ENCODE measurements at regions not wholly inside any gene's neighbourhood (a gene's known extent, or its start where the extent isn't known, plus 50 kb on each side); places are given as distances from the start of the nearest gene placed in this dataset.

DNA sequence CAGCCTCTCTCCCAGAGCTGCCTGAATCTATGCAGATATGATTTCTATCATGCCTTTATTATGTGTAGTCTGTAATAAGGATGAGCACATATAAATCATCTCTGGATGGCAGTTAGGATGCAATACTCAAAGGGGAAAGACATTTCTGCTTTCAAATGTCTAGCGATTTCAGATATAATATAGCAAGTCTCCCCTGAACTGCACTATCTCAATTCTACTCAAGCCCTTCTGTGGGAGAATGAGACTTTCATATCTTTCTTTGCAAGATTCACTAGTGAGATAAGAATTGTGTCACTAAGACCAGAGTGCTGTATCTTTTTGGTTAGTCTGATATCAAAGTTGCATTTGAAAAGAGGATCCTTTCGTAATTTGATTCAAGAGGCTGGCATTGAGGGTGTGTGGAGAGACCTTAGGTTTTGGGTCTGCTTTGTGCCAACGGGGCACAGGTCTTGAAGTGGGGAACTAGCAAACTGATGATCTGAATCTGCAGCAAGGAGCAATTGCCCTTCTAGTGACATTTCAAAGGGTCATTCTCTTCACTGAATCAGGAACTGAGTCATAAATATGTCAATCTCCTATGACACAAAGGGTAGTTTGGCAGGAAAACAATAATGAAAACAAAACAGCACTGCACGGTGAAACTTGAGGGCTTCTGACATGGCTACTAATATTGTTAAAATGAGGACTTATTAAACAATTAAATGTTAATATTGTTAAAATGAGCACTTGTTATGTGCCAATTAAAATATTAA lies 305.5 kb upstream of the CLINT1 start:
- H3K27me3 ChIP-seq (ENCODE audit: control insufficient read depth in 1 of 2, insufficient read depth in 2 of 2, low read length in 2 of 2): peaks cover 3 to 4% of the 10 kb centered on the region in 2 experiments
- no peaks in the 10 kb centered on the region for H3K36me3 Mint-ChIP-seq (ENCODE audit: low read depth)
- H3K9me3 Mint-ChIP-seq: no peaks in the 10 kb centered on the region
- ATAC-seq (ENCODE audit: poor library complexity) (no peak), DNase-seq (no peak)
- CTCF ChIA-PET: no interaction called here
- no peak overlapping the region for H3K27ac ChIP-seq (ENCODE audit: low read depth in 1 of 2, low read length in 2 of 2)
- no peak overlapping the region for H3K4me3 Mint-ChIP-seq
- intact Hi-C loops (cut with DNase I, micrococcal nuclease): no loop called here
- POLR2A ChIA-PET: no interaction called here
- no peak overlapping the region for H3K27ac Mint-ChIP-seq
- H3K4me1 ChIP-seq (ENCODE audit: insufficient read depth, low read length): no peaks in the 10 kb centered on the region
- H3K36me3 ChIP-seq (ENCODE audit: insufficient read depth, low read length): no peaks in the 10 kb centered on the region
- TF ChIP-seq, protein P1, sequence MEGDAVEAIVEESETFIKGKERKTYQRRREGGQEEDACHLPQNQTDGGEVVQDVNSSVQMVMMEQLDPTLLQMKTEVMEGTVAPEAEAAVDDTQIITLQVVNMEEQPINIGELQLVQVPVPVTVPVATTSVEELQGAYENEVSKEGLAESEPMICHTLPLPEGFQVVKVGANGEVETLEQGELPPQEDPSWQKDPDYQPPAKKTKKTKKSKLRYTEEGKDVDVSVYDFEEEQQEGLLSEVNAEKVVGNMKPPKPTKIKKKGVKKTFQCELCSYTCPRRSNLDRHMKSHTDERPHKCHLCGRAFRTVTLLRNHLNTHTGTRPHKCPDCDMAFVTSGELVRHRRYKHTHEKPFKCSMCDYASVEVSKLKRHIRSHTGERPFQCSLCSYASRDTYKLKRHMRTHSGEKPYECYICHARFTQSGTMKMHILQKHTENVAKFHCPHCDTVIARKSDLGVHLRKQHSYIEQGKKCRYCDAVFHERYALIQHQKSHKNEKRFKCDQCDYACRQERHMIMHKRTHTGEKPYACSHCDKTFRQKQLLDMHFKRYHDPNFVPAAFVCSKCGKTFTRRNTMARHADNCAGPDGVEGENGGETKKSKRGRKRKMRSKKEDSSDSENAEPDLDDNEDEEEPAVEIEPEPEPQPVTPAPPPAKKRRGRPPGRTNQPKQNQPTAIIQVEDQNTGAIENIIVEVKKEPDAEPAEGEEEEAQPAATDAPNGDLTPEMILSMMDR (IDR thresholded peaks at IDR 0.05): no peak
- no peaks in the 10 kb centered on the region for H3K9me3 ChIP-seq (ENCODE audit: control insufficient read depth in 1 of 2, insufficient read depth in 1 of 2, low read length in 2 of 2)
- H3K4me3 ChIP-seq (ENCODE audit: low read length): no peak overlapping the region
- H3K4me1 Mint-ChIP-seq (ENCODE audit: low read depth): no peaks in the 10 kb centered on the region
- peaks cover 21% of the 10 kb centered on the region for H3K27me3 Mint-ChIP-seq

DNA sequence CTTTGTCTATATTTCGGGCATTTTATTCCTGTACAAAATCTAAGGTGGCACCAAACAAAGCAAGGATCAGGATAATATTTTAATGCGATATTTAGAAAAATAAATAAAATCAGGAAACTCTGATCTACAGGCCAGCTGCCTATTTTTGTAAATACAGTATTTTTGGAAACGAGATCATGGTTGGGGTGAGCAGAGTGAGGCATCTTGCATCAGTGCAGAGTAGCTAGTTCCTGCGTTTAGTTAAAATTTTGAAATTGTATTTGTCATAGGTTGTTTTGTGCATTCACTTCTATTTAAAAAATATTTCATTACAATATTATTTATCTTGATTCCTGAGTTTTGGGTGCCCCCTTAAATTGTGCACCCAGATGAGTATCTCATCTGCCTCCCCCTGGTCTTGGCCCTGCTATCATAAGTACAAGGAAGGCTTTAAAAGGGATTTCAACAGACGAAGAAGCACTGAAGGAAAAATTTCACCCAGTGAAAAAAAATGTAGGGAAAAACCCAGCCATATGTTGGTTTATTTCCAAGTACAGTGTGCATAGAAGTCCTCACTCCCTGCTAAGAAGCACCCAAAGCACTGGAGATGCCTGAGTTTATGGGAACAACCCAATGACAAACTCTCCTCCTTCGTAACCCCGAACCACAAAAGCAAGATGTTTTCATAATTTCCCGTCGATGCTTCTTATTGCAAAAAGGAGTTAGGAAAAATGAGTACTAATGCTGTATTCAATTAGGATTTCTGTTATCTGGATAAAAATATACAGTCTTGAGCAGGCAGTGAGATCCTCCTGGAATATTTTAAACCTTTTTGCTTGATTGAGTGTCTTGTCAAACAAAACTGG lies 304.7 kb upstream of the CLINT1 start:
- H3K4me1 ChIP-seq (ENCODE audit: insufficient read depth, low read length): no peaks in the 10 kb centered on the region
- Mint-ChIP-seq H3K9me3 (no peaks in the 10 kb centered on the region), H3K27ac (no peak overlapping the region), H3K4me3 (no peak overlapping the region), H3K27me3 (peaks cover 21% of the 10 kb centered on the region), H3K4me1 (ENCODE audit: low read depth) (no peaks in the 10 kb centered on the region), H3K36me3 (ENCODE audit: low read depth) (no peaks in the 10 kb centered on the region)
- no peaks in the 10 kb centered on the region for H3K36me3 ChIP-seq (ENCODE audit: insufficient read depth, low read length)
- intact Hi-C loops (cut with DNase I, micrococcal nuclease): no loop called here
- peaks cover 3 to 4% of the 10 kb centered on the region in 2 experiments for H3K27me3 ChIP-seq (ENCODE audit: control insufficient read depth in 1 of 2, insufficient read depth in 2 of 2, low read length in 2 of 2)
- ChIA-PET CTCF (no interaction called here), POLR2A (no interaction called here)
- H3K27ac ChIP-seq (ENCODE audit: low read depth in 1 of 2, low read length in 2 of 2): no peak overlapping the region
- no peaks in the 10 kb centered on the region for H3K9me3 ChIP-seq (ENCODE audit: control insufficient read depth in 1 of 2, insufficient read depth in 1 of 2, low read length in 2 of 2)
- DNase-seq (no peak), ATAC-seq (ENCODE audit: poor library complexity) (no peak)
- TF ChIP-seq, protein P1 (IDR thresholded peaks at IDR 0.05): no peak
- H3K4me3 ChIP-seq (ENCODE audit: low read length): no peak overlapping the region

DNA sequence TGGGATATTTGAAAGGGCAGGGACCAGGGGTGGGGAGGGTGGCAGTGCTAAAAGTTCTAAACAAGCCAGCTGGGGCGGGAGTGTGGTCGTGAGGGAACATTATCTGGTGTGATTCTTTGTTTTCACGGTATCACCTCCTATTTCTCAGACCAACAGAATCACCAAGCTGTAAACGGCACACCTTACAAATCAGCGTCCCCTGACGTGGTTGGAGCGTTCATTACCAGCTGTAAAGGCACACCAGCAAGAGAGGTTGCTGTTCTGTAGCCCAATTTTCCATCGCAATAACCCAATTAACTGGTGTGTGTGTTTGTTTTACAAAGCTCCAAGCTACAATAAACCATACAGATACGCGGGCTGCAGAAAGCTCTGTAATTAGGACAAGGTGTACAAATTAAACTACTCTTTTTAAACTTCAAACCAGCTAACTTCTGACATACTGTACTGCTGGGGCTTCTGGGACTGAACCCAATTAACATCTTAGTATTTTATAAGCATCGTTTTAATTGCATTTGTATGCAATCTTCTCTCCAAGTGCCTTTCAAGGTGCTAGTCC lies 303.6 kb upstream of the CLINT1 start:
- H3K9me3 Mint-ChIP-seq: no peaks in the 10 kb centered on the region
- no peaks in the 10 kb centered on the region for H3K36me3 ChIP-seq (ENCODE audit: insufficient read depth, low read length)
- POLR2A ChIA-PET: no interaction called here
- no peaks in the 10 kb centered on the region for H3K4me1 ChIP-seq (ENCODE audit: insufficient read depth, low read length)
- H3K27ac ChIP-seq (ENCODE audit: low read depth in 1 of 2, low read length in 2 of 2): no peak overlapping the region
- no peak overlapping the region for H3K4me3 Mint-ChIP-seq
- H3K27me3 ChIP-seq (ENCODE audit: control insufficient read depth in 1 of 2, insufficient read depth in 2 of 2, low read length in 2 of 2): peaks cover 3 to 4% of the 10 kb centered on the region in 2 experiments
- intact Hi-C loops (cut with DNase I, micrococcal nuclease): no loop called here
- TF ChIP-seq, protein P1 (IDR thresholded peaks at IDR 0.05): no peak
- H3K27me3 Mint-ChIP-seq: peaks cover 21% of the 10 kb centered on the region
- H3K36me3 Mint-ChIP-seq (ENCODE audit: low read depth): no peaks in the 10 kb centered on the region
- H3K9me3 ChIP-seq (ENCODE audit: control insufficient read depth in 1 of 2, insufficient read depth in 1 of 2, low read length in 2 of 2): no peaks in the 10 kb centered on the region
- no peak overlapping the region for H3K27ac Mint-ChIP-seq
- H3K4me1 Mint-ChIP-seq (ENCODE audit: low read depth): no peaks in the 10 kb centered on the region
- DNase-seq: no peak
- ATAC-seq (ENCODE audit: poor library complexity): no peak
- CTCF ChIA-PET: no interaction called here
- no peak overlapping the region for H3K4me3 ChIP-seq (ENCODE audit: low read length)

Measured in CD4-positive, alpha-beta T cell (primary cell).